HepG2 (cell line): ENCODE measurements at regions not wholly inside any gene's neighbourhood (a gene's known extent, or its start where the extent isn't known, plus 50 kb on each side); places are given as distances from the start of the nearest gene placed in this dataset.

Experiments
- CCDC6 ChIP-seq: sonication (generic); formaldehyde crosslinking; IDR thresholded peaks from 2 replicates; pipeline ENCODE4 v1.8.1; 2022; ENCODE audit warnings: mild to moderate bottlenecking, missing genetic modification reagents, moderate library complexity
- KDM5B ChIP-seq: sonication (generic); formaldehyde crosslinking; IDR thresholded peaks from 2 replicates; pipeline ENCODE4 v1.4.0; 2020; ENCODE audit warnings: missing genetic modification reagents, mild to moderate bottlenecking, borderline replicate concordance
- MAF1 ChIP-seq: sonication (generic); formaldehyde crosslinking; IDR thresholded peaks from 2 replicates; pipeline ENCODE4 v1.5.0; 2020; ENCODE audit warnings: missing genetic modification reagents, borderline replicate concordance
- NFKB2 ChIP-seq: sonication (generic); formaldehyde crosslinking; IDR thresholded peaks from 2 replicates; pipeline ENCODE4 v1.4.0; 2020; ENCODE audit warnings: missing genetic modification reagents, borderline replicate concordance
- PPARG ChIP-seq: conservative IDR thresholded peaks from 2 replicates; pipeline ENCODE4 v1.6.1; 2016; ENCODE audit warnings: missing biosample characterization, missing genetic modification reagents
- TBX2 ChIP-seq: sonication (generic); formaldehyde crosslinking; IDR thresholded peaks from 2 replicates; pipeline ENCODE4 v1.5.0; 2020; ENCODE audit warnings: missing genetic modification reagents, mild to moderate bottlenecking, borderline replicate concordance
- ZSCAN20 ChIP-seq: sonication (generic); formaldehyde crosslinking; IDR thresholded peaks from 2 replicates; pipeline ENCODE4 v1.4.0; 2020; ENCODE audit warnings: missing genetic modification reagents, mild to moderate bottlenecking, borderline replicate concordance
- TF ChIP-seq, protein P1 (sequence below): sonication (generic); formaldehyde crosslinking; IDR thresholded peaks from 2 replicates; pipeline ENCODE4 v1.4.0; 2020; ENCODE audit warnings: missing genetic modification reagents
- TF ChIP-seq, protein P2 (sequence below): sonication (generic); formaldehyde crosslinking; IDR thresholded peaks from 2 replicates; pipeline ENCODE4 v1.4.0; 2020; ENCODE audit warnings: mild to moderate bottlenecking, missing genetic modification reagents
- TF ChIP-seq, protein P3 (sequence below): sonication (generic); formaldehyde crosslinking; IDR thresholded peaks from 2 replicates; pipeline ENCODE4 v1.5.1; 2020; ENCODE audit warnings: mild to moderate bottlenecking, missing genetic modification reagents, moderate library complexity
- TF ChIP-seq, protein P4 (sequence below): sonication (generic); formaldehyde crosslinking; IDR thresholded peaks from 2 replicates; pipeline ENCODE4 v1.4.0; 2020; ENCODE audit warnings: low read depth, mild to moderate bottlenecking, missing genetic modification reagents

DNA sequence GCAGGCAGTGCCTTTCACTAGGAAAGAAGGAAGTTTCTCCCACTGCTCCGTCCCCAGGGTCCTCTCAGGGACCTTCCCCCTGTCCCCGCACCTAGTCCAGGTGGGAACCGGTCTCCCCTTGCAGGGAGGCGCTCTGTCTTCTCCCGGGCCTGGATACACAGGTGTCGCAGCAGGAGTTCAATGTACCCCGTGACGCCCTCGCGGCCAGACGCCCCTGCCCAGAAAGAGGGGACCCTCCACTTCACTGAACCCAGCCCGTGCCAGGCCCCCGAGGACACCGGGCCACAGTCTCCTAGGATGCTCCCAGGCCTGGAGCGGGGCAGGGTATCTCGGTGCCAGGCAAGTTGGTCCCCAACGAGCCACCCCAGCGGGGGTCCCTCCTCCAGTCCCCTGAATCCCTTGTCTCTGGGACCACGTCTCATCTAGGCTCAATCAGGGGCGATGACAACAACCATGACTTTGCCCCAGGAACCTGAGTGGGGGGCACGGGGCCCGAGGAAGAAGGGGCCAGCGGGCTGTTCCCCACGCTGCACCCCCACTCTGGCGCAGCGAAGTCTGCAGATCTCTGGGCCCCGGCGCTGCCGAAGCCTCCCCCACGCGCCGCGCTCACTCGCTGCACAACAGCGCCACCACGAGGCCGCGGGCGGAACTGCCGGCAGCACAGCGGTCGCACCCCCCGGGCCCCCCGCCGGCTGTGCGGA lies 103.0 kb downstream of the EDN3 start (continued):
- TF ChIP-seq, protein P1, sequence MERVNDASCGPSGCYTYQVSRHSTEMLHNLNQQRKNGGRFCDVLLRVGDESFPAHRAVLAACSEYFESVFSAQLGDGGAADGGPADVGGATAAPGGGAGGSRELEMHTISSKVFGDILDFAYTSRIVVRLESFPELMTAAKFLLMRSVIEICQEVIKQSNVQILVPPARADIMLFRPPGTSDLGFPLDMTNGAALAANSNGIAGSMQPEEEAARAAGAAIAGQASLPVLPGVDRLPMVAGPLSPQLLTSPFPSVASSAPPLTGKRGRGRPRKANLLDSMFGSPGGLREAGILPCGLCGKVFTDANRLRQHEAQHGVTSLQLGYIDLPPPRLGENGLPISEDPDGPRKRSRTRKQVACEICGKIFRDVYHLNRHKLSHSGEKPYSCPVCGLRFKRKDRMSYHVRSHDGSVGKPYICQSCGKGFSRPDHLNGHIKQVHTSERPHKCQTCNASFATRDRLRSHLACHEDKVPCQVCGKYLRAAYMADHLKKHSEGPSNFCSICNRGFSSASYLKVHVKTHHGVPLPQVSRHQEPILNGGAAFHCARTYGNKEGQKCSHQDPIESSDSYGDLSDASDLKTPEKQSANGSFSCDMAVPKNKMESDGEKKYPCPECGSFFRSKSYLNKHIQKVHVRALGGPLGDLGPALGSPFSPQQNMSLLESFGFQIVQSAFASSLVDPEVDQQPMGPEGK (CRISPR knock-in tag), result peak; percentile 99
- TF ChIP-seq, protein P2, sequence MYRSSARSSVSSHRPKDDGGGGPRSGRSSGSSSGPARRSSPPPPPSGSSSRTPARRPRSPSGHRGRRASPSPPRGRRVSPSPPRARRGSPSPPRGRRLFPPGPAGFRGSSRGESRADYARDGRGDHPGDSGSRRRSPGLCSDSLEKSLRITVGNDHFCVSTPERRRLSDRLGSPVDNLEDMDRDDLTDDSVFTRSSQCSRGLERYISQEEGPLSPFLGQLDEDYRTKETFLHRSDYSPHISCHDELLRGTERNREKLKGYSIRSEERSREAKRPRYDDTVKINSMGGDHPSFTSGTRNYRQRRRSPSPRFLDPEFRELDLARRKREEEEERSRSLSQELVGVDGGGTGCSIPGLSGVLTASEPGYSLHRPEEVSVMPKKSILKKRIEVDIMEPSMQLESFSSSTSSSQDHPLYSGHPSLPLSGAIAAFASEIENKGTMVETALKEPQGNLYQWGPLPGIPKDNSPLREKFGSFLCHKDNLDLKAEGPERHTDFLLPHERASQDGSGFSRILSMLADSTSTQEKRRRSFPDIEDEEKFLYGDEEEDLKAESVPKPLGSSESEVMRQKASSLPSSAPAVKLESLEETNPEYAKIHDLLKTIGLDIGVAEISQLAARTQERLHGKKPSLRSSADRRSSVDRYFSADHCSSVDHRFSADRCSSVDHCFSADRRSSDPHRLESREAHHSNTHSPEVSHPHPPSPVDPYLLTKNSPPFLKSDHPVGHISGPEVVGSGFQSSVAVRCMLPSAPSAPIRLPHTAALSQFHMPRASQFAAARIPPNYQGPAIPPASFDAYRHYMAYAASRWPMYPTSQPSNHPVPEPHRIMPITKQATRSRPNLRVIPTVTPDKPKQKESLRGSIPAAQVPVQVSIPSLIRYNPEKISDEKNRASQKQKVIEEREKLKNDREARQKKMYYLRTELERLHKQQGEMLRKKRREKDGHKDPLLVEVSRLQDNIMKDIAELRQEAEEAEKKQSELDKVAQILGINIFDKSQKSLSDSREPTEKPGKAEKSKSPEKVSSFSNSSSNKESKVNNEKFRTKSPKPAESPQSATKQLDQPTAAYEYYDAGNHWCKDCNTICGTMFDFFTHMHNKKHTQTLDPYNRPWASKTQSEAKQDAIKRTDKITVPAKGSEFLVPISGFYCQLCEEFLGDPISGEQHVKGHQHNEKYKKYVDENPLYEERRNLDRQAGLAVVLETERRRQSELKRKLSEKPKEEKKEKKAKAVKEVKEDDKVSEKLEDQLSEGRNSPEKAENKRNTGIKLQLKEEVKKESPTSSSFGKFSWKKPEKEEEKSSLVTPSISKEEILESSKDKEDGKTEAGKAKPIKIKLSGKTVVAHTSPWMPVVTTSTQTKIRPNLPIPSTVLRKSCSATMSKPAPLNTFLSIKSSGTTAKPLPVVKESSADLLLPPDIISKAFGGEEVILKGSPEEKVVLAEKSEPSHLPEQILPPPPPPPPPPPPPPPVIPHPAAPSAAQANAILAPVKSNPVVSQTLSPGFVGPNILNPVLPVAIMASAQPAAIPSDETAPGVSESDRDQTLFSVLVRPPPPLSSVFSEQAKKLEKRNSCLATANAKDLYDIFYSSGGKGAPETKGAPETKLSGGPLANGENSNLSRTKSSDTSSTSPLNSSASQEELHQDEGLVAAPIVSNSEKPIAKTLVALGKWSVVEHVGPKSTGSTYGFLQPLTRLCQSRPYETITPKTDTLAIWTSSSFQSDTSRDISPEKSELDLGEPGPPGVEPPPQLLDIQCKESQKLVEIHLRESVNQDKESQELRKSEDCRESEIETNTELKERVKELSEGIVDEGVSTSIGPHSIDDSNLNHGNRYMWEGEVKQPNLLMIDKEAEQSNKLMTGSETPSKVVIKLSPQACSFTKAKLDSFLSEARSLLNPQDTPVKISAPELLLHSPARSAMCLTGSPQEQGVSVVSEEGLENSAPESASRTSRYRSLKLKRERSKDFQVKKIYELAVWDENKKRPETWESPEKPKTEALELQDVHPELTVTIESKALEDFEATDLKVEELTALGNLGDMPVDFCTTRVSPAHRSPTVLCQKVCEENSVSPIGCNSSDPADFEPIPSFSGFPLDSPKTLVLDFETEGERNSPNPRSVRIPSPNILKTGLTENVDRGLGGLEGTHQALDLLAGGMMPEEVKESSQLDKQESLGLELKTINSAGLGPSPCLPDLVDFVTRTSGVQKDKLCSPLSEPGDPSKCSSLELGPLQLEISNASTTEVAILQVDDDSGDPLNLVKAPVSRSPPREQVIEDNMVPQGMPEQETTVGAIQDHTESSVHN (CRISPR knock-in tag), result peak; percentile 83; the same call in 1 of the 2 replicates
- TF ChIP-seq KDM5B (peak; percentile 39; the same call in 1 of the 2 replicates), PPARG (CRISPR knock-in tag) (no peak), ZSCAN20 (CRISPR knock-in tag) (0 out of 2 replicates have a peak, but pooled peaks have one; percentile 45), TBX2 (CRISPR knock-in tag) (0 out of 2 replicates have a peak, but pooled peaks have one; percentile 35), NFKB2 (CRISPR knock-in tag) (peak; percentile 69; the same call in 1 of the 2 replicates), MAF1 (CRISPR knock-in tag) (0 out of 2 replicates have a peak, but pooled peaks have one; percentile 28), CCDC6 (CRISPR knock-in tag) (0 out of 2 replicates have a peak, but pooled peaks have one; percentile 23)
- TF ChIP-seq, protein P3, sequence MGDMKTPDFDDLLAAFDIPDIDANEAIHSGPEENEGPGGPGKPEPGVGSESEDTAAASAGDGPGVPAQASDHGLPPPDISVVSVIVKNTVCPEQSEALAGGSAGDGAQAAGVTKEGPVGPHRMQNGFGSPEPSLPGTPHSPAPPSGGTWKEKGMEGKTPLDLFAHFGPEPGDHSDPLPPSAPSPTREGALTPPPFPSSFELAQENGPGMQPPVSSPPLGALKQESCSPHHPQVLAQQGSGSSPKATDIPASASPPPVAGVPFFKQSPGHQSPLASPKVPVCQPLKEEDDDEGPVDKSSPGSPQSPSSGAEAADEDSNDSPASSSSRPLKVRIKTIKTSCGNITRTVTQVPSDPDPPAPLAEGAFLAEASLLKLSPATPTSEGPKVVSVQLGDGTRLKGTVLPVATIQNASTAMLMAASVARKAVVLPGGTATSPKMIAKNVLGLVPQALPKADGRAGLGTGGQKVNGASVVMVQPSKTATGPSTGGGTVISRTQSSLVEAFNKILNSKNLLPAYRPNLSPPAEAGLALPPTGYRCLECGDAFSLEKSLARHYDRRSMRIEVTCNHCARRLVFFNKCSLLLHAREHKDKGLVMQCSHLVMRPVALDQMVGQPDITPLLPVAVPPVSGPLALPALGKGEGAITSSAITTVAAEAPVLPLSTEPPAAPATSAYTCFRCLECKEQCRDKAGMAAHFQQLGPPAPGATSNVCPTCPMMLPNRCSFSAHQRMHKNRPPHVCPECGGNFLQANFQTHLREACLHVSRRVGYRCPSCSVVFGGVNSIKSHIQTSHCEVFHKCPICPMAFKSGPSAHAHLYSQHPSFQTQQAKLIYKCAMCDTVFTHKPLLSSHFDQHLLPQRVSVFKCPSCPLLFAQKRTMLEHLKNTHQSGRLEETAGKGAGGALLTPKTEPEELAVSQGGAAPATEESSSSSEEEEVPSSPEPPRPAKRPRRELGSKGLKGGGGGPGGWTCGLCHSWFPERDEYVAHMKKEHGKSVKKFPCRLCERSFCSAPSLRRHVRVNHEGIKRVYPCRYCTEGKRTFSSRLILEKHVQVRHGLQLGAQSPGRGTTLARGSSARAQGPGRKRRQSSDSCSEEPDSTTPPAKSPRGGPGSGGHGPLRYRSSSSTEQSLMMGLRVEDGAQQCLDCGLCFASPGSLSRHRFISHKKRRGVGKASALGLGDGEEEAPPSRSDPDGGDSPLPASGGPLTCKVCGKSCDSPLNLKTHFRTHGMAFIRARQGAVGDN, result peak; percentile 60
- TF ChIP-seq, protein P4, sequence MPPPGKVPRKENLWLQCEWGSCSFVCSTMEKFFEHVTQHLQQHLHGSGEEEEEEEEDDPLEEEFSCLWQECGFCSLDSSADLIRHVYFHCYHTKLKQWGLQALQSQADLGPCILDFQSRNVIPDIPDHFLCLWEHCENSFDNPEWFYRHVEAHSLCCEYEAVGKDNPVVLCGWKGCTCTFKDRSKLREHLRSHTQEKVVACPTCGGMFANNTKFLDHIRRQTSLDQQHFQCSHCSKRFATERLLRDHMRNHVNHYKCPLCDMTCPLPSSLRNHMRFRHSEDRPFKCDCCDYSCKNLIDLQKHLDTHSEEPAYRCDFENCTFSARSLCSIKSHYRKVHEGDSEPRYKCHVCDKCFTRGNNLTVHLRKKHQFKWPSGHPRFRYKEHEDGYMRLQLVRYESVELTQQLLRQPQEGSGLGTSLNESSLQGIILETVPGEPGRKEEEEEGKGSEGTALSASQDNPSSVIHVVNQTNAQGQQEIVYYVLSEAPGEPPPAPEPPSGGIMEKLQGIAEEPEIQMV, result 0 out of 2 replicates have a peak, but pooled peaks have one; percentile 45
